Tongue (tissue), 1 donor: ENCODE measurements at regions not wholly inside any gene's neighbourhood (a gene's known extent, or its start where the extent isn't known, plus 50 kb on each side); places are given as distances from the start of the nearest gene placed in this dataset.

Experiments
- DNase-seq: peaks from one replicate; pipeline ENCODE4 v3.0.0-alpha.2; 2015

- DNase-seq, result no peak
Measured at GRCh38 chr2:217517402-217517801, 485.4 kb downstream of the TNS1 start.

GRCh38 chr2:217515615-217516309 lies 487.0 kb downstream of the TNS1 start:
- DNase-seq, result peak; percentile 19

GRCh38 chr2:217513258-217513657 lies 489.5 kb downstream of the TNS1 start:
- no peak for DNase-seq

GRCh38 chr2:217512728-217513127 lies 490.1 kb downstream of the TNS1 start:
- no peak for DNase-seq

GRCh38 chr2:217512259-217512658 lies 490.5 kb downstream of the TNS1 start:
- DNase-seq, result no peak

GRCh38 chr2:217511850-217512249 lies 490.9 kb downstream of the TNS1 start:
- DNase-seq, result no peak

GRCh38 chr2:217510771-217511291 lies 492.0 kb downstream of the TNS1 start:
- DNase-seq, result peak; percentile 95

GRCh38 chr2:217505303-217505702 lies 497.5 kb downstream of the TNS1 start:
- DNase-seq, result no peak

GRCh38 chr2:217501887-217502286 lies 500.9 kb downstream of the TNS1 start:
- DNase-seq, result no peak

- DNase-seq, result no peak
Measured at GRCh38 chr2:217497843-217498377, 504.9 kb downstream of the TNS1 start.

- DNase-seq, result no peak
Measured at GRCh38 chr2:217494557-217494956, 508.2 kb downstream of the TNS1 start.

- no peak for DNase-seq
Measured at GRCh38 chr2:217491271-217491670, 511.5 kb downstream of the TNS1 start.

- no peak for DNase-seq
Measured at GRCh38 chr2:217489145-217489960, 513.4 kb downstream of the TNS1 start.

- no peak for DNase-seq
Measured at GRCh38 chr2:217484046-217484445, 518.7 kb downstream of the TNS1 start.

GRCh38 chr2:217482056-217482710 lies 520.6 kb downstream of the TNS1 start:
- DNase-seq, result no peak

- DNase-seq, result no peak
Measured at GRCh38 chr2:217481577-217481976, 521.2 kb downstream of the TNS1 start.

GRCh38 chr2:217479566-217479965 lies 523.2 kb downstream of the TNS1 start:
- DNase-seq, result no peak

GRCh38 chr2:217478831-217479455 lies 523.9 kb downstream of the TNS1 start:
- no peak for DNase-seq

GRCh38 chr2:217477583-217477982 lies 525.2 kb downstream of the TNS1 start:
- DNase-seq, result no peak

- no peak for DNase-seq
Measured at GRCh38 chr2:217475791-217476190, 527.0 kb downstream of the TNS1 start.

- DNase-seq, result no peak
Measured at GRCh38 chr2:217475101-217475500, 527.7 kb downstream of the TNS1 start.

- DNase-seq, result no peak
Measured at GRCh38 chr2:217471319-217471718, 531.5 kb downstream of the TNS1 start.
